Stimulated activated CD8-positive, alpha-beta memory T cell treated with anti-CD3 and anti-CD28 coated beads, Interleukin-7, amount 100 ng/mL, for 4 hours (primary cell): ENCODE measurements at regions not wholly inside any gene's neighbourhood (a gene's known extent, or its start where the extent isn't known, plus 50 kb on each side); places are given as distances from the start of the nearest gene placed in this dataset.

ENCODE experiments used
- DNase-seq, 2 donors: peaks; one replicate each; pipeline ENCODE4 v3.0.0-alpha.2; 2020; ENCODE audit warnings: low read depth in 2 of 2

DNA sequence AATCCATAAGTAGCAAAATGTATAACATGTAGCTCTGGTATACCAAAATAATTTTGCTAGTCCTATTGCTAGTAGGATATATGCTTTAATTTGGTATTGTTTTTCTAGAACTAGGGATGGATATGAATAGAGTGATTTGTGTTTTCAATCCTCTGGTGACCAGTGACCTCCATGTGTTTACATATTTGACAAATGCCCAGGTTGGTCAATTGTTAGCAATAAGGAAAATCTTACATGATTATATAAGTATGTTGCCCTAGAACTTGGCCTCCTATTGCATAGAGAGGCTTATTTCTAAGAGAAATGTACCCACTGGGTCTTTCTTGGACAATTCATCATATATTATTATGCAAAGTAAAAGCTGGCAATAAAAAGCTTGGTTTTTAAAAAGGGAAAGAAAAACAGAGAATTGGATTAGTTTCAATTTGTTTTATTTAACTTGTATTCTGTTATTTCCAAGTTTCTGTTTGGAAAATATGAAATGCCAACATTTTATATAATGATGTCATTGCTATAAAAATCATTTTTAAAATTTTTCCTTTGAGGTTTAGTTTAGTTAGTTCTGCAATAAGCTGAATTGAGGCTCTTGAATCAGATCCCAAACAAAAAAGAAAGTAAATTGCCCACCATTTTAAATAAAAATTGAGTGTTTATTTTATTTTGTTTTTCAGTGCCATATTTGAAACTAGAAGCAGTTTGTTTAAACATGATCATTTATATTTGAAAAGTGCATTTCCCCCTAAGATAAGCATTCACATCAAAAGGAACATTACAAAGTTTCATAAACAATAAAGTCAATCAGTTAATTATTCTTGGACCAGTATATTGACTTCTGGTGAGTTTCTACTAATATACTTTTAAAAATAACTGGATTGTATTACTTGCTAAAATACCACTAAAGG, 210.9 kb downstream of the ZC3H11B start:
- DNase-seq, result no peak

DNA sequence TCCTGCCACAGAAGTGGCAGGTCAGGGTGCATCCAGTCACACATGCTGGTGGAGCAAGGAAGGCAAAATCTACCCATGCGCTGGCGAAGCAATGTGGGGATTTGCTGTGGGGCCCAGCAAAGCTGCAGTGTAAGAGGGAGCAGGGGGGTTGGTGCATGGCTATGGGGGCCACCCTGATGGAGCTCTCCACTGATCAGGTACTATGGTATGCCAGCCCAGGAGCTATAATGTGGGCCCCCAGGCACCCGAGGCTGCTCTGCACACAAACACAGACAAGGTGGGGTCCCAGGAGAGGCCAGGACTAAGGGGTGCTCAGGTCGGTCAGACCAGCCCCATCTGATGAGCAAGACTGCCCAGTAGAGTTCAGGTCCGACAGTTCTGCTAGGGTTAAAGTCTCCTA, 213.5 kb downstream of the ZC3H11B start:
- DNase-seq, result no peak

- no peak for DNase-seq
These were observed 214.0 kb downstream of the ZC3H11B start for GRCh38 chr1:219398815-219399396.

- DNase-seq, result no peak
These were observed 215.4 kb downstream of the ZC3H11B start for GRCh38 chr1:219397511-219397910.

DNA sequence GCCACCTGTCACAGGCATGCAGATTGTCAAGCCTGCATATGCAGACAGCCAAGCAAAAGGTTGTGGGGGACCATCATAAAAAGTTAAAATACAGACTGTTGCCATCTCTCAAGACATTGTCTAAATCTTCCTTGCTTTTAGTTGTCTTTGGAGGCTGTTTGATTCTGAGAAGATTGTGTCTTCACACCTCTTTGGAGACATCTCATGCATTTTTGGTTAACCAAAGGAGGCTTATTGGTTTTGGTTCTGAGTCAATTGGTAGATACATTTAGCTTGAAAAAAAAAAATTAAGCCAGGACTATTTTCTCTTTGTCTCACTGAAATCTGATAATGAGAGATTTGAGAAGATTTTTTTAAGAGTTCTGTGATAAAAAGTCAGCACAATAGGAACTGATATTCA, 217.6 kb downstream of the LYPLAL1 start:
- no peak for DNase-seq

GRCh38 chr1:219387211-219387610, 213.5 kb downstream of the LYPLAL1 start:
- DNase-seq, result no peak

- no peak for DNase-seq
These were observed 212.2 kb downstream of the LYPLAL1 start for GRCh38 chr1:219385787-219386427.

GRCh38 chr1:219383281-219383680, 209.6 kb downstream of the LYPLAL1 start:
- no peak for DNase-seq

- DNase-seq, result no peak
These were observed 207.7 kb downstream of the LYPLAL1 start for GRCh38 chr1:219381396-219381795.

DNA sequence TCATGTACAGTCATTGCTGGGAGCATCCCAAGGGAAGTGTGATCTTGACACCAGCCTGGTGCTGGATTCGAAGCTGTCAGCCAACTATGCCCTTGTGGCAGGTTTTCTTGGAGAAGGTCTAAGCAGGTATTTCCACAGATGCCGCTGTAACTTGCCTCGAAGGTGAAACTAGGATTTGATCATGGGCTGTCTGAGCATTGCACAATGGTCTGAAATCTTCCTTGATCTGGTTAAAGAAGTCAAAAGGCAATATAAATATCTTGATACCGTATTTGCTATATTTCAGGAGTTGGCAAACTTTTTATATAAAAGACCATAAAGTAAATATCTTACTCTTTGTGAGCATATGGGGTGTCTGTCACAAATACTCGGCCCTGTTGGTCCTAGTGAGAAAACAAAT, 206.8 kb downstream of the LYPLAL1 start:
- DNase-seq, result no peak

- no peak for DNase-seq
These were observed 206.0 kb downstream of the LYPLAL1 start for GRCh38 chr1:219379691-219380090.

DNA sequence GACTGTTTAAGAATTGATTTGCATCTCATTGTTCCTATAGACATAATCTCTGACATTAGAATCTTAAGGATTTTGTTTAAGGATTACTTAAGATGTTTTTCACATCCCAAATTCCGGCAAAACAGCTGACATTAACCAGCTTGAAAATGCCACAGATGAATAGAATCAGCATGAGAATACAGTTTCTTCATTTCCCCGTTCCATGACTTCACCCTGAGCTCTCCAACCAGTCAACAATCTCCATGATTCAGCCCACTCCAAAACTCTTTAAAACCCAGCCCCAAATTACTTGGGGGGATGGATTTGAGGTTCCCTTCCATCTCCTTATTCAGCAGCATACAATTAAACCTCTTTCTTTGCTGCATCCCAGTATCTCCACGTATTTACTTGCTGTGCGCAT, 201.0 kb downstream of the LYPLAL1 start:
- DNase-seq, result no peak

DNA sequence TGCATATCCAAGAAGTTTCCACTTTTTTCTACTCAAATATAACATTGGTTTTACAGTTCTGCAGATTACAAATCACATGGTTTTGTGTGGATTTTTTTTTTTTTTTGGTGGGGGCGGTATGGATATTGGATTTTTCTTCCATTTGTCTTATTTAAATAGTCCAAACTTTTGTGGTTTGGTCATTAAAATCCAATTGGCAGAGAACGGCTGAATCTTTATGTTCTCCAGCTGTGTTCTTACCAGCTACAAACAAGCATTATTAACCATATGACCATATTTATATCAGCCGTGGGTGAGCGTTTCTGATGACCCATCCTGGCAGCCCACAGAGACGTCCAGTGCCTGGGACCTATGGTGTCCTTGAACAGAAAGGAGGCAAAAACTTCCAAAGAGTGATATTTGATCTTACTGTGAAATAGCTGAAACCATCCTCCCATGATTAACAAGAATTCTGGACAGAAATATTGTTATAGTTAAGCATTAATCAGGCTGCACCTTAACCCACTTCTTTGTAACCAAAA, 200.4 kb downstream of the LYPLAL1 start:
- no peak for DNase-seq

DNA sequence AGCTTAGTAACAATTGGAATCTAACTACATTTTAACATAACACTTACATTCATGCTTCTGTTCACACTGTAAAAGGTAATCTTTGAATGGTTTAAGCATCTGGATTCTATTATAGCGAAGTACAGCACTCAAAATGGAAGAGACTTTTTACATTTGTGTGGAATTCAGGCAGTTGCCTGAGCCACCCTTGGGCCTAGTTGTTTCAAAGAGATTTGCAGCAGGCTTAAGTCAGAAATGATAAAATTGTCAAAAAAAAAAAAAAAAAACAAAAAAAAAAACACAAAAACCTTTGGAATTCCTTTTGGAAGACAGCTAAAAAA, 199.9 kb downstream of the LYPLAL1 start:
- no peak for DNase-seq

DNA sequence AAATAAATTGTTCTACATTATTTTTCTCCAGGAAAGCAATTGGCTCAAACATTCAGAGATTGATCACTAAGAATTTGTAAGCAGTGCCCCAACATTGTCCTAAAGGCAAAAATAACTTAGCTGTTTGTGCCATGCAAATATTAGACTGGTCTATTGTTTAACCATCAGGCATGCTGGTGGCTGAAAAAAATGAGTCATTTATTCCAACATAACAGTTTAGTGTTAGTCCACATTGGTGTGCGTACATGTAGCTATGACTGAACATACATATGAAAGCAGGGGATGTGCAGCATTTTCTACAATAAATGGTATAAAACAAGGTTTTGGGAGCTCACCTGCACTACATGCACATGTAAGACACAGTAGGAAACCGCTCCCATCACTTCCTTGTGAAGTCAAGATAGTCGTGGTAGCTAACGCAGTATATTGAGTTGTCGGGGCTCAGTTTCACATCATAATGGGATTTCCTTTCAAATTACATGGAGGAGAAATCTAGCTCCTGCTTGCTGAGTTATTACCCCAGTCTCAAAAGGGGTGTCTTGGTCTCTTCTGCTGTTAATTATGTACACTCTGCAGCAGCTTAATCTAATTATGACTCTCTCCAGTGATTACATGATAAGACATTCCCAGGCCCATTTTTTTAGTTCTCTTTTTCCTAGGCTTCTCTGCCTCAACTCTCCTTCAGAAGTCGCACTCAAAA, 199.4 kb downstream of the LYPLAL1 start:
- no peak for DNase-seq

GRCh38 chr1:219371471-219371870, 197.8 kb downstream of the LYPLAL1 start:
- DNase-seq, result no peak

- no peak for DNase-seq
These were observed 193.8 kb downstream of the LYPLAL1 start for GRCh38 chr1:219367496-219367895.

DNA sequence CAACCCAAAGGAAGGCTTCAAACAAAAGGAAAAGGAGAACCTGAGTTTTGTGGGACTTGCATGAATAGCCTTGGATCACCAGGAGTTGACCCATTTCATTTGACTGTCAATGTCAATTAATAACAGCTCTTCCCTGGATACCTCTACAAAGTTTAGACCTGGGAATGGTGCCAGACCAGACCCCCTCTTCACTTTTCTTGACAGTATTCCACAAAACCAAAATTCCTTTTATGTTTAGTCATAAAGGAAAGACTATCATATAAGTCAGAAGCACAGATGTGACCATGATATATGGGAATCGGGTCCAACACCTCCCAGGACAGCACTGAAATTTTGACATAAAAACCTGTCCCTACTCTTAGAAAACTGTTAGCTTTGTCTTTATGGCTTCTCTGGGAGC, 191.8 kb downstream of the LYPLAL1 start:
- no peak for DNase-seq

DNA sequence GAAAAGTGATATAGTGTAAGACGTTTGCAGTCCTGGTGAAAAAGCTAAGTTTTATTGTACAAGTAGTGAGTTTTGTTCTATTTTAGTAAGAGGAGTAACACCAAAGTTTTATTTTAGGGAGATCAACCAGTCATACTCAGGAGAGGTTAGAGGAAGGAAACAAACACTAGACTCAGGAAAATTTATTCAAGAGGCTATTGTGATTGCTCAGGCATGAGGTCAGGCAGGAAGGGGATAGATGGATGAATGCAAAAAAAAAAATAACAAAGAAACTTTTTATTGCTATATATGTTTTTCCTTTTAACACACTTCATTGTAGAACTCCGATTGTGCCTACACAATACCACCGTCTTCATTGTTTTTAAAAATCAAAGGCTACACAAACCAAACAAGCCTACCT, 189.0 kb downstream of the LYPLAL1 start:
- no peak for DNase-seq

GRCh38 chr1:219359126-219359525, 185.4 kb downstream of the LYPLAL1 start:
- no peak for DNase-seq

DNA sequence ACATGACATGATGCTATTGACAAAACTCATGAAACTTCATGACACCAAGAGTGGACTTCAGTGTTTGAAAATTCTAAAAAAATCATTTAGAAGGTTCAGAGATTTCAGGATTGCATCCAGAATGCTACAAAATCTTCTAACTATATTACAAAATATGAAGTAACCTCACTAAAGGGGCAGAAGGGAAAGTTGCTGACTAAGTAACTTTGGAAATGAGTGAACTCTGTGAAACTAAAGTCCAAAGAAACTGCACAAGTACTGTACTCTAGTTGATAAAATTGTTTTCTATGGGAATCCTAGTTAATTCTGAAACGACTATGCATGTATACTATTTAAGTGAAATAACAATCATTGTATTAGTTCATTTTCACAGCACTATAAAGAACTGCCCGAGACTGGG, 184.4 kb downstream of the LYPLAL1 start:
- DNase-seq, result no peak

GRCh38 chr1:219354962-219355361, 181.3 kb downstream of the LYPLAL1 start:
- DNase-seq, result no peak
